ENCODE measurements at regions not wholly inside any gene's neighbourhood (a gene's known extent, or its start where the extent isn't known, plus 50 kb on each side); places are given as distances from the start of the nearest gene placed in this dataset.

- no peak for TF ChIP-seq EZH2 (IDR thresholded peaks at IDR 0.05; ENCODE audit: borderline replicate concordance, insufficient read depth, low read length, poor library complexity, severe bottlenecking)
- TF ChIP-seq CTCF (IDR thresholded peaks at IDR 0.05; ENCODE audit: poor library complexity, severe bottlenecking), result no peak
- no peak for TF ChIP-seq POLR2AphosphoS5 (IDR thresholded peaks at IDR 0.05)
- no peak for TF ChIP-seq RAD21 (conservative IDR thresholded peaks at IDR 0.05)
- TF ChIP-seq SMC3 (conservative IDR thresholded peaks at IDR 0.05; ENCODE audit: poor library complexity), result no peak
Measured at GRCh38 chr4:37043342-37043741, 201.2 kb upstream of the NWD2 start.

Data from neural cell (in vitro differentiated cells).